ENCODE measurements at regions not wholly inside any gene's neighbourhood (a gene's known extent, or its start where the extent isn't known, plus 50 kb on each side); places are given as distances from the start of the nearest gene placed in this dataset.

GRCh38 chr9:108167136-108167900 lies 677.7 kb upstream of the KLF4 start:
- no peak for DNase-seq

DNA sequence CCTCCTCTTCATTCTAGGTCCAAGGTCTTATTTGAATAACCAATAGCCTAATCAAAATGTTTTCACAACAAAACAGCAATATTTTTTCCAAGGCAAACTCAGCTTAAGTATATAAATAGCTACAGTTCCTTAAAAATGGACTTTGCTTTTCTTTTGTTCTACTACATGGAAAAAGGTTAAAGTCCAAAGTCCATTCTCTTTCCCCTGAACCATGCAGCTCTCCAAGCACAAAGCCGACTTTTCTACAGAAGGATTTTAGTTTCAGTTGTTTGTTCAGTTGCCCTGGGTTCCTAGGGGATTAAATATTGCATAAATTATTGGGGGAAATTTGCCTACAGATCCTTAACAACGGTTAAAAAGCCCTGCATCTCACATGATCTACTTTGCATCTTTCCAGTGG lies 677.0 kb upstream of the KLF4 start:
- no peak for DNase-seq

DNA sequence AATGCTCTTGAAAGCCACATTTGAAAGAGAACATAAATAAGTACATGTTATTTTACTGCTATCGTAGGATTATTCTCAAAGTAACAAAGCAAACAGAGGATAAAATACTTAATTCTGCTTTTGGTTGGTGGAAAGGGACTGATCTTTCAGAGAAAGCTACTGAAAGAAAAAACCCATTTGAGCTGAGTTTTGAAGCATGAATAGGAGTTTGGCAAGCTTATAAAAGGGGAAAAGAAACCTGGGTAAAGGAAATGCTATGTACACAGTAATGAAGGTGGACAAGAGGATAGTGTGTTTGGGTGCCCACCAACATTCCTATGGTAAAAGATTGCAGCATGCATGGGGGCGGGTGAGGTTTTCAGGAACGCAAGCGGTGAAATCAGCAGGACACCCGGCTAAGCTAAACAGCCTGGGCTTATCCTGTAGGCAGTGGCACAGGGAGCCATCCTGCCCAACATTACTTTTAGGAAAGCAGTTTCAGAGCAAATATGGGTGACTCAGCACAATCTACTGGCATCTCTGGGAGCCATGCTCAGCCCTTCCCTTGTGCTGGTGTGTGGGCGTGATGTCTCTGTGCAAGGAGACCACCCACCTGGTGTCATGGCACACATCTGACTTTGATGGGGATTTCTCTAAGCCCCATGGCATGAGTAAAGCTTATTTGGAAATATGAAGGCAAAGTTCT lies 673.9 kb upstream of the KLF4 start:
- no peak for DNase-seq

GRCh38 chr9:108162664-108163063 lies 673.1 kb upstream of the KLF4 start:
- no peak for DNase-seq

DNA sequence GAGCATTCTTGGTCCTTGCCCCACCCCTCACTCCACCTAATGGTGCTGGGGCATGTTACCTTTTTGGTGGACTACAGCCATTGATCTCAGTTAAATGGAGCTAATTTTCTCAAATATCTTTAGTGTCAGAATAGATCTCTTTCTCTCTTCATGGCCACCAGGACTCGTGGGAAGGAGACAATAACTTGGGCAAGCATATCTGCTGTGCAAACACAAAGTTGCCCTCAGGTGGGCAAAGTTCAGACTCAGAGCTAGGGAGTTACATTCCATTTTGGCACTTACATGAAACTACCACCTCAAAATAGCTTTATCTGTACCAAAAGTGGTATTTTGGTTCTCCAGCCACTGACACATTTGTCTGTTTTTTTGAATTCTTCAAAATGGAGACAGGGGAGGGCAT lies 671.9 kb upstream of the KLF4 start:
- no peak for DNase-seq

GRCh38 chr9:108160706-108161355 lies 671.3 kb upstream of the KLF4 start:
- no peak for DNase-seq

- no peak for DNase-seq
These were observed 670.5 kb upstream of the KLF4 start for GRCh38 chr9:108160039-108160438.

- no peak for DNase-seq
These were observed 668.8 kb upstream of the KLF4 start for GRCh38 chr9:108158236-108158995.

DNA sequence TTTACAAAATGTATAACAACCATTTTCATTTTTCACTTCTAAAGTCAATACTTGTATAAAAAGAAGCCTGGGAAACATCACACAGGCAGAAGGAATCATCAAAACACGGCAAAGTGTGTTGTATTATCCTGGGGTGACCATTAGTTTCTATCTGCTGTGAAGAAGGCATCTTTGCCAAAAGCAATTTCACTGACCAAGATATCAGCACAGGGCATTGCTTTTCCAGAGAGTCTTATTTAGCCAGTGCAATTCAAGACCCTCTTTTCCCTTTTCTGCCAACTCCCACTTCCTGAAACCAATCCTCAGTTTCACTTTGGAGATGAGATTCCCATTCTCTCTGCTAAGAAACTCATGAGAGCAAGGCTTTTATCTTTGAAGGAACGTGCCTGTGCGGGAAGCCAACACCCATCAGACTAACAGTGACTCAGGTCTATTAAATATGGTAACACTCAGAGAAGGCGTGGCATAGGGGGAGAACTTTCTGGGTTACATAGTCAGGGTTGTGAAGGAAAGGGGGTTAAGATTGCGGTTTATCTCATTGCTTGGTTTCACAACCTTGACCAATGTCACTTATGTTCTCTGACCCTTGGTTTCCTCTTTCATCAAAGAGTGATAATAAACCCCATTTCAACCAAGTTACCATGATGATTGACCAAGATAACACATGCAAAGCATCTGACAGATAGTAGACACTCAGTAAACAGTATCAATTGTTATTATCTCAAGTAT lies 666.9 kb upstream of the KLF4 start:
- DNase-seq = no peak

GRCh38 chr9:108153416-108153815 lies 663.8 kb upstream of the KLF4 start:
- no peak for DNase-seq

DNA sequence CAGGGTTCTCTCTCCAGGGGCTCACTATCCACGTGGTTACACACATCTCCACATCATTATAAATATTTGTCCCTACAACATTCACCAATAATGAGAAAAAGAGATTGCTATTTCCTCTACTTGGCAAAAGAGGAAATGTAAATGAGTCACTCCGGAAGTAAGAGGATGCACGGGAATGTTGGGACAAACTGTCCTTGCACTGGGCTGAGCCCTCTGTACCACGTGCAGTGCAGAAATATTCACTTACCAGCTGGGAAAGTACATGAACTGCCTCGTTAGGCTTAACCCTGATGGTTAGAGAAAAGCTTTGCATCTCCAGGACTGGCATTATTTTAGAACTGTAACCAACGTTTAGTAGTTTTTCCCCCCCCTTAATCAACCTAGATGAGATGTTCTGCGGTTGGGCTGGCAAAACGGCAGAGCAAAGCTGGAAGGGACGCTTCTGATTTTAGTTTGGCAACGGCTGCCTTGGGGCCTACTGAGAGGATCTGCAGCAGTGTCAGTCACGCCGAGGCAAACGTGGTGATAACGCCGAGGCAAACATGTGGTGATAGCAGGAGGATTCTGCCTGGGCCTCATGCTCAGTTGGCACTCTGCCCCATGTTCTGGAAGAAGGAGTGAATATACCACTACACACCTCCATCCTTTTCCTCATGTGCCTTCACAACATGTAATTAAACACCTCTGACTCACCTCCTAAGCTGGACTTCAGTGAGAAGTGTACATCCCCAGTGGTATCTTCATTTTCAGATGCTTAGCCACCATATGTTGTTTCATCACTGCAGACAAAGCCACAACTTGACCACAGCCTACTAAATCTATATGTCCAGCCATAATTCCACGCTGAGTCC lies 661.4 kb upstream of the KLF4 start:
- no peak for DNase-seq

DNA sequence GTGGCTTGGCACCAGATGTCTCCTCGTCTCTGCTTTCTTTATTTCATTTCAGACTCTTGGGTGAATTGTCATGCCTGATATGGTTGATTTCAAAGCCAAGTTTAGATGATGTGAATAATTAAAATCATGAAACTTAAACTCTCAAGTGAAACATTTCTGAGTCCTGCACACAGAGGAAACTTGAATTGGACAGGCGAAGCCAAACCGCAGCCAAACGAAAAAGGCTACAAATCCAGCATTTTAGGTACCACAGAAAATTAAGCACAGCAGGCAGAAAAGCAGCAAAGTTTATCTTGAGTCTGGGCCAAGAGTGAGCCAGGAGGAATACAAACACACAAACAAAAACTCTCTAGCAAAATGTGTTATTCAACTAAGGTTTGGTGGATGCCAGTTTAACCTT lies 659.8 kb upstream of the KLF4 start:
- DNase-seq = no peak

- DNase-seq = no peak
These were observed 653.1 kb upstream of the KLF4 start for GRCh38 chr9:108142504-108143201.

- DNase-seq = no peak
These were observed 652.6 kb upstream of the KLF4 start for GRCh38 chr9:108142142-108142503.

DNA sequence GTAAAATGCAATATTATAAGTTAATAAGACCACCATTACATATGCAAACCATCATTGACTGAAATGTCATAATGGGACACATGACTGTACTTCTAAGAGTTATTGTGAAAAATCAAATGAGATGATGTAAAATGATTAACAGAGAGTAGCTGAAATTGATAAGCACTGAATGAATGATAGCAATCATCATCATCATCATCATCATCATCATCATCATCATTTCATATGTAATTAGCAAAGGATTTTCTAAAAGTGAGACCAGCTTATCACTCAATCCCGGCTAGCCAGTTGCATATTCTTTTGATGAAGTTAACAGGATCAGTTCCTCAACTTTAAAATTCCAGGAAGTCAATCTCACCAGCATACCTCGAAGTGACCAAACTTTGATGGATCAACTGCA lies 650.3 kb upstream of the KLF4 start:
- no peak for DNase-seq

GRCh38 chr9:108138516-108138915 lies 648.9 kb upstream of the KLF4 start:
- DNase-seq = no peak

DNA sequence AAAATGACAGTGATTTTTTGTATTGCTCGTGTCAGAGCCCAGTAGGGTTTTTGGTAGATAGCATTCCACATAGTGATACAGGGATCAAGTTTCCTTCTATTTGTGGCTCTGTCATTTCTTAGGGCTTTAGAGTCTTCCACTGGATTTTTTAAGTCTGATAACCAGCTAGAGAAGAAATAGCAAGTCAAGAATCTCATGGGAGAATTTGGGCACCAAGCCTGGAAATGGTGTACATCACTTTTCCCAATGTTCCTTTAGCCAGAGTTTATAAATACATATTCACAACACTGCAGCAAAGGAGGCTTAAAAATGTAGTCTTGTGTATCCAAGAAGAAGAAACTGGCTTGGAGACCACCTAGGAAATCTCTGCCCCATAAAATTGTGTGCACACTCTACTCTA lies 647.1 kb upstream of the KLF4 start:
- DNase-seq = no peak

- no peak for DNase-seq
These were observed 645.0 kb upstream of the KLF4 start for GRCh38 chr9:108134486-108135128.

- DNase-seq = no peak
These were observed 644.1 kb upstream of the KLF4 start for GRCh38 chr9:108133680-108134079.

DNA sequence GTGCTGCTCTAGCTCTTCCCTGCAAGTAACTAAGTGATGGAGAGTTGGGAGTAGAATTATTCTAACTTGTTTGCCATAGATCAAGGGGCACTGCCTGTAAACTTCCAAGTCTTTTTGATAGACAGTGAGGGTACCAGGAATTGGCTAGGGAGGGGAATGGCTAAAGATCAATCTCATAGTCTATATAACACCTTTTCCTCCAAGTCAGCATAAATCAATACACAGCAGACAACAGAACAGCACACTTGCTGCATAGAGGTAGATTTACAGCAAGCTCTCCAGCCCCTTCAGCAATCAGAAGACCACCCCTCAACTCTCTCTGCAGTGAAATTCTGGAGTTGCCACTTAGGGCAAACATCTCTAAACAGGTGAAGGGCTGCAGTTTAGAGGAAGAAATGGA lies 643.5 kb upstream of the KLF4 start:
- DNase-seq = no peak

GRCh38 chr9:108130905-108131304 lies 641.3 kb upstream of the KLF4 start:
- DNase-seq = no peak
